KOPT-K1 (cell line): ENCODE measurements at regions not wholly inside any gene's neighbourhood (a gene's known extent, or its start where the extent isn't known, plus 50 kb on each side); places are given as distances from the start of the nearest gene placed in this dataset.

Experiments used
- H3K27ac ChIP-seq: fragments of 200-600 bp; sonication (generic); 2 replicates; pipeline ENCODE4 v1.5.1; 2016; ENCODE audit warnings: antibody characterized with exemption, mild to moderate bottlenecking, low read depth, low read length; ENCODE audit not compliant: poor library complexity, severe bottlenecking
- H3K36me3 ChIP-seq: fragments of 200-600 bp; sonication (generic); 2 replicates; pipeline ENCODE4 v1.5.1; 2017; ENCODE audit warnings: antibody characterized with exemption, mild to moderate bottlenecking, low read length, moderate library complexity; ENCODE audit not compliant: insufficient read depth
- H3K9me3 ChIP-seq: fragments of 200-600 bp; sonication (generic); 2 replicates; pipeline ENCODE4 v1.5.1; 2017; ENCODE audit warnings: antibody characterized with exemption, low read length, mild to moderate bottlenecking; ENCODE audit not compliant: insufficient read depth, poor library complexity, severe bottlenecking

GRCh38 chr2:204495381-204495780 lies 49.9 kb upstream of the PARD3B start:
- no peaks in the 10 kb centered on the region for H3K9me3 ChIP-seq
- no peaks in the 10 kb centered on the region for H3K36me3 ChIP-seq
- H3K27ac ChIP-seq, result no peak overlapping the region
